NCI-H524 treated with DMSO at 0.1 percent for 48 hours (cell line): ENCODE measurements at regions not wholly inside any gene's neighbourhood (a gene's known extent, or its start where the extent isn't known, plus 50 kb on each side); places are given as distances from the start of the nearest gene placed in this dataset.
"Not testable (repeated sequence)": the region's sequence is repeated elsewhere in the genome, so short reads cannot be mapped to it uniquely, and the experiment has no call there.

ENCODE experiments used
- DNase-seq: peaks from one replicate; lab custom pipeline; 2025; lab: John Stamatoyannopoulos, UW

DNA sequence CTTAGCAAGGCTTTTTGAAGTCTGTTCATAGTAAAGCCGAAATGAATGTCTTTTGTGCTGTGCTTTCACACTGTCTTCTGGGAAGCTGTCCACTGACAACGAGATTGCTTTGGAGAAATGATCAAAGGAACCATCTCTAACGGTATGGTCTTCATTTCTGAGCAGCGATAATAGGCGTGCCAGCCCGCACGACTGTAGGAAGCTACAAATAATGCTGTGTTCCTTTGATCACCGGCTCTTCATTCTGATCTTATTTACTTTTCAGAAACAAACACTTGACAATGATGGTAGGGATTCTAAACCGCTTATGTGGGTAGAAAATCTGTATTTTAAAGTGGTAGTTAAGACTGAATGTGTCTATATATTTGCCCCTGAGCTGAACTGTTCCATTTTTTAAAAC is 306.6 kb upstream of the EXOC2 start:
- DNase-seq, result no peak

- DNase-seq, result no peak
Measured at GRCh38 chr6:998551-998950, 305.6 kb upstream of the EXOC2 start.

GRCh38 chr6:996271-996852 is 303.4 kb upstream of the EXOC2 start:
- DNase-seq, result no peak

GRCh38 chr6:991192-991591 is 298.3 kb upstream of the EXOC2 start:
- no peak for DNase-seq

GRCh38 chr6:984031-984430 is 291.1 kb upstream of the EXOC2 start:
- DNase-seq, result no peak

DNA sequence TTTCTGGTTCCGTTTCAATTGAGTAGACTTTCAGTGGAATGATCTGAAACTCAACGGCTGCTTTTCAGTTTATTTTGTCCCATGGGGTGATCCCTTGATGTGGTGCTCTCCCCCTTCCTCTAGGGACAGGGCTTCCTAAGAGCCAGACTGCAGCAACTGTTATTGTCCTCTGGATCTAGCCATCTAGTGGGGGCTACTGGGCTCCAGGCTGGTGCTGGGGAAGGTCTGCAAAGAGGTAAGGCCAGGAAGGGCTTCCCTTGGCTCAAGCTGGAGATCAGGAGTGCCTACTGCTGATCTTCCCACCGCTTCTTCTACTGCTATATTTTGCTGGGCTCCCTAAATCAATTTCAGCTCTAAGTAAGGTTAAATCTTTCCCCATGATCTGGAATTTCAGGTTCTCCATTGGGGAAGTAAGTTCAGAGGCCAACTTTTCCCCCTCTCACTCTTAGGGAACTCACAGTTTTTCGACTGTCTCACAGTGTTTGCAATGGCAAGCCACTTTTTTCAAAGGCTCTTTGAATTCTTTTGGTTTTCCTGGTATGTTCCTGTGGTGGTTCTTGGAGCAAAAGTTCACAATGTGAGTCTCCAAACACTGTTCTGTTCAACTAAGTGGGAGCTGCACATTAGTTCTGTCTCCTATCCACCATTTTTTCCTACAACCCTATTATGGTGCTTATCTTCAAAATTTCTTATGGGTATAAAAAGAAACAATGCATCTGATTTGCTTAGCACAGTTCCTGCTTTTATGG is 286.2 kb upstream of the EXOC2 start:
- DNase-seq, result no peak

DNA sequence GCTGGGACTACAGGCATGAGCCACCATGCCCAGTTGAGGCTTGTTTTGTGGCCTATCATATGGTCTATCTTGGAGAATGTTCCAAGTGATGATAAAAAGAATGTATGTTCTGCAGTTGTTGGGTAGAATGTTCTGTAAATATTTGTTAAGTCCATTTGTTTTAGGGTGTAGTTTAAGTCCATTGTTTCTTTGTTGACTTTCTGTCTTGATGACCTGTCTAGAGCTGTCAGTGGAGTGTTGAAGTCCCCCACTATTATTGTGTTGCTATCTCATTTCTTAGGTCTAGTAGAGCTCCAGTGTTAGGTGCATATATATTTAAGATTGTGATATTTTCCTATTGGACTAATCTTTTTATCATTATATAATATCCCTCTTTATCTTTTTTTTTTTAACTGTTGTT is 284.3 kb upstream of the EXOC2 start:
- not testable (repeated sequence) for DNase-seq

DNA sequence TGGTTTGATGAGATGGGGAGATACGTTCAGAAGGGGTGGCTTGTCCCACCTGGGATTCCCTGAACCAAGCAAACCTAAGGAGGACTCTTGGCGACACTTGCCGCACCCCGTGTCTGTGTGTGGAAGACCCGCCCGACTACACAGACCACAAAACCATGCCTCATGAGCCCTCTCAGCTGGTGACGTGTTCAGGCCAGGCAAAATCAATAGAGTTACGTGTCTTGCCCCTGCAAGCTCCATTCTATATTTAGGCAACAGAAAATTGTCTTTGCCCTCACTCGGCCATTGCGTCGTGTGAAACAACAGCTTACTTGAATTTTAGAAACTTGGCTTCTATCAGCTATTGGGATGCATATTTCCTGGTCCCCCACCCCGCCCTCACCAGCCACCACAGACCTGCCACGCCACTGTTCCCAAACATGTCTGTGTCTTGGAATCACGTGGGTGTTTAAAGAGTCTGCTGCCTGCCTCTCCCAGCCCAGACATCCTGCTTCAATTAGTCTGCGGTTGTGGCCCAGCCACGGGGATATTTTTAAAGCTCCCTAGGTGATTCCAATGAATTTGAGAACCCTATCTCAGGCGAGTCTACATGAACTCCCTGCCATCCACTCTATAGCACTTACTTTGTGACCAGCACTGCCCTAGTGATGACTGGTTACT is 279.2 kb upstream of the EXOC2 start:
- DNase-seq, result no peak

GRCh38 chr6:968791-969190 is 275.9 kb upstream of the EXOC2 start:
- no peak for DNase-seq

GRCh38 chr6:967701-968100 is 274.8 kb upstream of the EXOC2 start:
- DNase-seq, result no peak

- no peak for DNase-seq
Measured at GRCh38 chr6:965343-965742, 272.4 kb upstream of the EXOC2 start.

- no peak for DNase-seq
Measured at GRCh38 chr6:963456-963855, 270.5 kb upstream of the EXOC2 start.

DNA sequence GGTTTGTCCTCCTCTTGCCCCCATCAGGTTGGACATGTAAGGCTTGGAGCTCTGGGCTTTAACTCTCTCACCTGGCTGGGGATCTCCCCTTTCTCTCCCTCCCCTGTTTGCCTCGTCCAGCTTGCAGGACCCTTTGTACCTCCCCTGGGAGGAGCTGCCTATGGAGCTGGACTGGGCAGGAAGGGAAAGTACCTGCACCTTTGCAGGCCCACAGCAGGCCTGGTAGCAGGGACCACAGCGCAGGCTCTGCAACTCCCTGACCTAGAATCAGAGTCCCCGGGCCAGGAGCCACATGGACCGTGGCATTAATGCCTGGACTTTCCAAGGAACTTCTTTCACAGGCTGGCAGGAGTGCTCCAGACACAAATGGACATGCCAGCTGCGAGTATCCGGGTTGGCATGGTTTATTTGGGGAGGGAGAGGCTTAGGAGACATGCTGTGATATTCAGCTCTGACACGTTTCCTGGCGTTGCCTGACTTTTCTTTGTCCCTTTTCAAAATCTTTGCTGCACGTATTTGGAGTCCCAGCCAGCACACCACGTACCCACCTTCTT is 268.5 kb upstream of the EXOC2 start:
- no peak for DNase-seq

- no peak for DNase-seq
Measured at GRCh38 chr6:960356-960755, 267.4 kb upstream of the EXOC2 start.

DNA sequence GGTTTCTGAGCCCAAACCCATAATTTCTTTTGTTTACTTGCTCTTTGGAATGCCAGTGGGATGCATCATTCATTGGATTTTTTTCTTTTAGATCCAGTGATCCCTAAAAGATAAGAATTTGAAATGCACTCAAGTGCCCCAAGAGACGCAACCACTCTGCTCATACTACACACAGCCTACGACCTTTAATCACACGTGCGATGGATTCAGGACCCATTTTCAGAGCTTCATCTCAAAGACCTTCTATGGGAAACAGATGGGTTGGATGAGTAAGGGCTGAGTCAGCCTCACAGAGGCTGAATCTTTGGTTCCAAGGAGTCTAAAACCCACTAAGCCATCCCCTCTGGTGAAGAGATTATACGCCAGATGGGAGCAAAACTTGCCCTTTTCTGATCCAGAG is 265.5 kb upstream of the EXOC2 start:
- peak; percentile 75 for DNase-seq

DNA sequence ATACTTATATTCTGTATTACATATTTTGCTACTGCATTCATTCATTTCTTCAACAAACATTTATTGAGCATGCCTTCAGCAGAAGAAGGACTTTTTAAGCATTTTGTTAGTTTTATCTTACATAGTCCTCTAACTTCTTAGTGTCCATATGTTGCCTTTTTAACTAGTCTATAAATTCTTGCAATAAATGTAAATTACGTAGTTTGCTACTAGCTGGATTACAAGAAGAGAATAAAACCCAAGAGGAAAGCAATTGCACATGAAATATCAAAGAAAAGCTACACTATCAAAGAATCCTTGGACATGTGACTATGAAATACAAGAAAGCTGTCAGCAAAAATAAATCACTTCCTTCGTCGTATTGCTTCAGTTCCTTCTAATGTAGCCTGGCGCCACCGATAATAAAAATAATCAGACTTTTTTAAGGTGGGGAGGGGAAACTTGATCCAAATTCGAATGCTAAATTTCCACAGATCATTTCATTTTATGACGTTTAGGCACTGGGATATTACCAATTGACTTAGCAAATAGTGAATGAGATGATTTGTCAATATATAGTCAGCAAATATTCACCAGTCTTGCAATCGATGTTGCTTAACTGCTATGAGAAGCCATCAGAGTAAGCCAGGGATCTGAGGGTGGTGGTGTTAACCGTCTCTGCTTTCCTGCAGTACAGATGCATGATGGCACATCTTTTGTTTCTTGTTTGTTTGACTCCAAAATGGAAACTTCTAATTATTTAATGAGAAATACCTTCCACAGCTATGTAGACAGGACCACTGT is 258.7 kb upstream of the EXOC2 start:
- DNase-seq, result no peak

DNA sequence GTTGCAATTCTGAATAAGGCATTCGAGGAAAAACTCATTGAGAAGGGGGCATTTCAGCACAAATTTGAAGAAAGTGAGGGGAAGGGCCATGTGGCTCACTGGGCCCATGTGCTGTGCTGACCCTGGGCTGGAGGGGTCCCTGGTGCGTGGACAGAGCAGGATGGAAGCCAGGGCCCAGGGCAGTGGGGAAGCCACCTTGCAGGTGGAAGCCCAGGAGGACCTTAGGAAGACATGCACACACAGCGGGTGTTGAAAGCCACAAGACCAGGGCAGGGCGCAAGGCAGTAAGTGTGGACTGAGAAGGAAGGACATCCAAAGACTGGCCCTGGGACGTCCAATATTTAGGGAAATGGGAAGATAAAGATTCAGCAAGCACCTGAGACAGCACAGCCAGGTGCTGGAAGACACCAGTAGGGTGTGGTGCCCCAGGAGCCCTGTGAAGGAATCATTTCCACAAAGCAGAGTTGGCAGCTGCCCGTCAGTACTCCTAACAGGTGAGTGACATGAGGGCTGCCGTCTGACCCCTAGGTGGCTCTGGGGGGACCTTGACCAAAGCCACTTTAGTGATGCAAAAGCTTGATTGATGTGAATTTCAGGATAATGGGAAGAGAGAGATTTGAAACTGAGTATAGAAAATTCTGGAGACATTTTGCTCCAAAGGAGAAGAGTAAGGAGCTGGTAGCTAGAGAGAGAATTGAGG is 254.4 kb upstream of the EXOC2 start:
- DNase-seq, result no peak

- no peak for DNase-seq
Measured at GRCh38 chr6:946546-946945, 253.6 kb upstream of the EXOC2 start.

DNA sequence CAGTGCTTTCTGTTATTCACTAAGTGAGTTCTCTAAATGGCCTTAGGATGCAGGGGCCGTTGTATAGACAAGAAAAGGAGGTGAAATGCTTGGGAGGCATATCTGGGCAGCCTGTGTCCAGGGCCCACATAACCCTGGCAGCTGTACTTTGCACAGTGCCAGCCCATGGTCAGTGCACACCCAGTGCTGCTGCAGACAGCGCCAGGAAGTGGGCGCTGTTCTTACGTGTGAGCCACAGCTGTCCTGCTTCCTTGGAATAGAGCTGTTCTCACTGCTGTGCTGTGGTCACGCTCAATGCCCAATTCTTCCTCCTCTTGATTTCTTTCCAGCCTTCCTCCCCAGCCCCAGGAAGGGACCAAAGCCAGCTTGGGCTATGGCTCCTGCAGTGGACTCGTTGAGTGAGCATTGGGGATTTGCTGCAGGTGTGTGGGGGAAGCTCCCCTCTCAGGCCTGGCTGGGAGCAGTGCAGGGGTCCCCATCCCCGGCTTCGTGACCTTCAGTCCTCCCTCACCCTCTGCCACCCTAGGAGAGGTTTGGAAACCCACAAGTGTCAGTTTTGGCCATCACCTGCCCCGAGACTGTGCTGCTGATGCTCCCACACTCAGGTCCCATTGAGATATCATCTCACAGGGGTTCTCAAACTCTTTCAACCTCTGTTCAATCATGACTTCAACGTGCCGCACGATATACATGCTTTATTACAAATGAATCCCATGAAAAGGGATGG is 246.8 kb upstream of the EXOC2 start:
- DNase-seq, result no peak

GRCh38 chr6:938916-939315 is 246.0 kb upstream of the EXOC2 start:
- DNase-seq, result no peak

DNA sequence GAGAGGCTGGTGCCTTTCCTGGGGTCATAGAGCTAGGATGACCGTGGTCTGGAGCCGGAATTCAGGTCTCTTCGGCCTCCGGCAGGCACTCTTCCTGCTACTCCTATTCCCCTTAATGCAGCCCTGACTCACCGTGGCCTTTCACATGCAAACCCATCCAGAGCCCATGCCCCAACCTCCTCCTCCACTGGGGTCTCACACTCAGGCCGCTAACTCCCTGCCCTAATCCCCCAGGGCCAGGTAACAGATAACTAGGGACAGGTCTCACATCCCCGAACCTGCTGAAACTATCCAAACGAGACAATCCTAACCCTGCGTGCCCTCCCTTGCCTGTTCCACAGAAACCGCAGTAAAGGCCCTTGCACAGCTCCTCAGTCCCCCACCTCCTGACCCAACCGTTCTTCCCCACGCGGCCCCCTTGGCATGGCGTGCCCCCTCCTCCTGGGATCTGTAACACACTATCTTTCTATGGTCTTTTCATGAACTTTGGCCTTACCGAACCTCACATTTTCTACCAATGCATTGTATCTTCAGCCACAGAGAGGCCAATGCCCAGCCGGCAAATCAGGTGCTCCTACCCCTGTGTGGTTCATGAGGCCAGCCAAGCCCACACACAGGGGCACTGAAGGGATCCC is 245.4 kb upstream of the EXOC2 start:
- DNase-seq, result no peak
